K562 (cell line): ENCODE measurements at regions not wholly inside any gene's neighbourhood (a gene's known extent, or its start where the extent isn't known, plus 50 kb on each side); places are given as distances from the start of the nearest gene placed in this dataset.

ENCODE experiments used
- ATAC-seq: fragments of 200-7000 bp; cut with Tn5 transposase; 3 replicates; pipeline ENCODE4 v1.9.1; 2020; ENCODE audit warnings: moderate library complexity
- BruUV-seq: library from RNA; stranded (reverse); fragments of 400-500 nt; replicated peaks from 2 replicates; lab custom pipeline; 2021; lab: Mats Ljungman, UMichigan
- CTCF ChIA-PET: fragments of 300-600 bp; formaldehyde crosslinking; extraction: SDS; loops from one replicate; lab custom pipeline; 2021; ENCODE audit warnings: low intra/inter-chr PET ratio; lab: Yijun Ruan, JAX
- POLR2A ChIA-PET: fragments of 300-600, 350-650 bp; sonication (Branson Sonifier 250); formaldehyde crosslinking; extraction: SDS; loops from one replicate; lab custom pipeline; 2021; ENCODE audit warnings: antibody characterized with exemption, inconsistent platforms; lab: Yijun Ruan, JAX
- DNase-seq, 4 experiments: peaks; one replicate each; pipeline versions ENCODE4 v3.0.0 to v3.0.0-alpha.2; 2011 to 2018; ENCODE audit warnings: low spot score in 3 of 4, mixed read lengths in 3 of 4; ENCODE audit errors: extremely low read depth in 1 of 4
- FAIRE-seq: peaks from 2 replicates; lab custom pipeline; 2011; peaks lifted over from hg19 to GRCh38; lab: Jason Lieb, UNC
- H2AFZ ChIP-seq: 2 replicates; pipeline ENCODE4 v1.6.0; 2011; ENCODE audit warnings: low read depth, low read length, control low read depth, inconsistent platforms
- H3K27ac ChIP-seq: fragments of 200-600 bp; 3 replicates; pipeline ENCODE4 v1.8.0; 2011; ENCODE audit warnings: low read depth, mild to moderate bottlenecking, control low read depth, inconsistent platforms, low read length, moderate library complexity, mixed read lengths; ENCODE audit errors: extremely low read depth
- H3K27me3 ChIP-seq, 2 experiments: fragments of 300-600 bp in 1 of 2; 2 replicates in 1 of 2; 3 replicates in 1 of 2; pipeline versions ENCODE4 v1.6.0 to v1.8.0; 2011; ENCODE audit warnings: inconsistent platforms in 2 of 2, low read length in 2 of 2, mild to moderate bottlenecking in 1 of 2, mixed read lengths in 1 of 2, moderate library complexity in 1 of 2; ENCODE audit not compliant: control insufficient read depth in 2 of 2, insufficient read depth in 2 of 2
- H3K36me3 ChIP-seq: fragments of 300-600 bp; 3 replicates; pipeline ENCODE4 v1.8.0; 2011; ENCODE audit warnings: mild to moderate bottlenecking, low read length, inconsistent platforms; ENCODE audit not compliant: control insufficient read depth, insufficient read depth
- H3K4me1 ChIP-seq, 2 experiments: fragments of 200-600 bp in 1 of 2; replicated peaks in 1 of 2; 2 replicates in 1 of 2; 3 replicates in 1 of 2; pipeline versions ENCODE4 v1.5.1 to v1.8.0; 2011; ENCODE audit warnings: inconsistent platforms in 2 of 2, low read length in 2 of 2, mild to moderate bottlenecking in 1 of 2, mixed read lengths in 1 of 2, moderate library complexity in 1 of 2; ENCODE audit not compliant: control insufficient read depth in 2 of 2, insufficient read depth in 2 of 2
- H3K4me2 ChIP-seq: 2 replicates; pipeline ENCODE4 v1.6.1; 2011; ENCODE audit warnings: low read length, control low read depth, inconsistent platforms, mixed read lengths; ENCODE audit not compliant: insufficient read depth
- H3K4me3 ChIP-seq: fragments of 200-600 bp; sonication (generic), shearing (Covaris generic); 2 replicates; pipeline ENCODE4 v1.5.1; 2016; ENCODE audit warnings: control low read depth, inconsistent platforms
- H3K79me2 ChIP-seq: fragments of 200-600 bp; 3 replicates; pipeline ENCODE4 v1.8.0; 2011; ENCODE audit warnings: low read length, inconsistent platforms; ENCODE audit not compliant: control insufficient read depth, insufficient read depth
- H3K9ac ChIP-seq, 2 experiments: 2 replicates each; pipeline versions ENCODE4 v1.6.0 to v1.6.1; 2011; ENCODE audit warnings: low read depth in 2 of 2, low read length in 2 of 2, control low read depth in 1 of 2, inconsistent platforms in 1 of 2, mild to moderate bottlenecking in 1 of 2, mixed read lengths in 1 of 2; ENCODE audit not compliant: insufficient read depth in 1 of 2
- H3K9me1 ChIP-seq: one replicate; pipeline ENCODE4 v1.6.0; 2011; ENCODE audit warnings: inconsistent platforms, mild to moderate bottlenecking, low read length, moderate library complexity; ENCODE audit not compliant: control insufficient read depth, insufficient read depth
- H3K9me3 ChIP-seq: replicated peaks from 2 replicates; pipeline ENCODE4 v1.5.1; 2011; ENCODE audit warnings: low read depth, low read length, inconsistent platforms; ENCODE audit not compliant: control insufficient read depth, insufficient read depth
- H4K20me1 ChIP-seq: replicated peaks from 2 replicates; pipeline ENCODE4 v1.6.1; 2011; ENCODE audit warnings: low read length, inconsistent platforms, mixed read lengths; ENCODE audit not compliant: control insufficient read depth, insufficient read depth
- GABPA ChIP-seq: fragments of 200-800 bp; sonication (Bioruptor generic); conservative IDR thresholded peaks from 2 replicates; pipeline ENCODE4 v1.6.1; 2016; ENCODE audit warnings: low read depth, missing genetic modification characterization, missing compliant biosample characterization
- LARP7 ChIP-seq: fragments of 450-650 bp; IDR thresholded peaks from 2 replicates; pipeline ENCODE4 v1.6.1; 2016
- WGBS: fragments of 100-300 bp; shearing (Covaris generic); methylation state at CpG from one replicate; pipeline ENCODE4 v1.1.6; 2016; ENCODE audit warnings: low coverage, mixed read lengths; ENCODE audit not compliant: insufficient coverage; ENCODE audit errors: missing lambda C conversion rate; 5-methylcytosine and 5-hydroxymethylcytosine counted together
- in situ Hi-C: fragments of 300-500 bp; cut with MboI; formaldehyde crosslinking; loops from 4 replicates; pipeline ENCODE4 v1.15.0; 2018; ENCODE audit warnings: inconsistent platforms, mixed read lengths
- intact Hi-C: fragments of 100-400 bp; cut with micrococcal nuclease; formaldehyde crosslinking; loops from 2 replicates; pipeline ENCODE4 v1.14.2; 2022
- TF ChIP-seq, protein P1 (sequence below): fragments of 200-400 bp; formaldehyde crosslinking; IDR thresholded peaks from 2 replicates; pipeline ENCODE4 v1.6.1; 2017; ENCODE audit warnings: mild to moderate bottlenecking, low read depth, low read length, moderate library complexity
- TF ChIP-seq, protein P2 (sequence below): IDR thresholded peaks from 3 replicates; pipeline ENCODE4 v1.6.1; 2011; ENCODE audit warnings: borderline replicate concordance, mild to moderate bottlenecking, moderate library complexity; ENCODE audit not compliant: insufficient read length; ENCODE audit errors: extremely low read depth

DNA sequence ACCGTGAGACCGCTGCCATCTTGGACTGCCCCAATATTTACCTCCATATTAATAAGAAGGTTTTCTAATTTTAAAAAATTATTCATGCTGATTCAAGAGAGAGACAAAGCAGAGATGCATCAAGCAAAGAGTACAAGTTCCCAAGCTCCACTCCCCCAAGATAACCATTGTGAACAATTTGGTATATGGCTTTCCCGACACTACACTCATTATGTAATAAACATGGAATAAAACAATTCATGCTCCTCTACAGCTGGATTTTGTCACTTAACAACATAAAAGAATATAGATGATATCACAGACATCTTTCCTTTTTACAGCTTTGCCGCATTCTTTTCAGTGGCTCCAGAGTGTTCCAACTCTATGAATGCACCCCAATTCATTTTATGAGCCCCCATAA, 307.6 kb downstream of the FGFR2 start:
- ATAC-seq (no peak), DNase-seq (no peak), FAIRE-seq (no peak)
- Histone ChIP-seq H2AFZ (no peak overlapping the region), H3K36me3 (no peaks in the 10 kb centered on the region), H3K4me1 (no peaks in the 10 kb centered on the region), H3K79me2 (no peaks in the 10 kb centered on the region), H3K9me3 (no peaks in the 10 kb centered on the region), H3K4me3 (no peak overlapping the region), H3K27me3 (peaks cover 0 to 5% of the 10 kb centered on the region in 2 experiments; a peak in 2 of 5 replicates), H3K4me2 (no peak overlapping the region), H3K9ac (no peak overlapping the region), H4K20me1 (no peaks in the 10 kb centered on the region), H3K27ac (no peak overlapping the region), H3K9me1 (no peaks in the 10 kb centered on the region)
- no TSS peak for BruUV-seq
- in situ Hi-C loops = no loop called here
- intact Hi-C loops = no loop called here
- TF ChIP-seq LARP7 = no peak
- TF ChIP-seq, protein P1, sequence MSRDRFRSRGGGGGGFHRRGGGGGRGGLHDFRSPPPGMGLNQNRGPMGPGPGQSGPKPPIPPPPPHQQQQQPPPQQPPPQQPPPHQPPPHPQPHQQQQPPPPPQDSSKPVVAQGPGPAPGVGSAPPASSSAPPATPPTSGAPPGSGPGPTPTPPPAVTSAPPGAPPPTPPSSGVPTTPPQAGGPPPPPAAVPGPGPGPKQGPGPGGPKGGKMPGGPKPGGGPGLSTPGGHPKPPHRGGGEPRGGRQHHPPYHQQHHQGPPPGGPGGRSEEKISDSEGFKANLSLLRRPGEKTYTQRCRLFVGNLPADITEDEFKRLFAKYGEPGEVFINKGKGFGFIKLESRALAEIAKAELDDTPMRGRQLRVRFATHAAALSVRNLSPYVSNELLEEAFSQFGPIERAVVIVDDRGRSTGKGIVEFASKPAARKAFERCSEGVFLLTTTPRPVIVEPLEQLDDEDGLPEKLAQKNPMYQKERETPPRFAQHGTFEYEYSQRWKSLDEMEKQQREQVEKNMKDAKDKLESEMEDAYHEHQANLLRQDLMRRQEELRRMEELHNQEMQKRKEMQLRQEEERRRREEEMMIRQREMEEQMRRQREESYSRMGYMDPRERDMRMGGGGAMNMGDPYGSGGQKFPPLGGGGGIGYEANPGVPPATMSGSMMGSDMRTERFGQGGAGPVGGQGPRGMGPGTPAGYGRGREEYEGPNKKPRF = no peak
- no peak for TF ChIP-seq GABPA
- TF ChIP-seq, protein P2, sequence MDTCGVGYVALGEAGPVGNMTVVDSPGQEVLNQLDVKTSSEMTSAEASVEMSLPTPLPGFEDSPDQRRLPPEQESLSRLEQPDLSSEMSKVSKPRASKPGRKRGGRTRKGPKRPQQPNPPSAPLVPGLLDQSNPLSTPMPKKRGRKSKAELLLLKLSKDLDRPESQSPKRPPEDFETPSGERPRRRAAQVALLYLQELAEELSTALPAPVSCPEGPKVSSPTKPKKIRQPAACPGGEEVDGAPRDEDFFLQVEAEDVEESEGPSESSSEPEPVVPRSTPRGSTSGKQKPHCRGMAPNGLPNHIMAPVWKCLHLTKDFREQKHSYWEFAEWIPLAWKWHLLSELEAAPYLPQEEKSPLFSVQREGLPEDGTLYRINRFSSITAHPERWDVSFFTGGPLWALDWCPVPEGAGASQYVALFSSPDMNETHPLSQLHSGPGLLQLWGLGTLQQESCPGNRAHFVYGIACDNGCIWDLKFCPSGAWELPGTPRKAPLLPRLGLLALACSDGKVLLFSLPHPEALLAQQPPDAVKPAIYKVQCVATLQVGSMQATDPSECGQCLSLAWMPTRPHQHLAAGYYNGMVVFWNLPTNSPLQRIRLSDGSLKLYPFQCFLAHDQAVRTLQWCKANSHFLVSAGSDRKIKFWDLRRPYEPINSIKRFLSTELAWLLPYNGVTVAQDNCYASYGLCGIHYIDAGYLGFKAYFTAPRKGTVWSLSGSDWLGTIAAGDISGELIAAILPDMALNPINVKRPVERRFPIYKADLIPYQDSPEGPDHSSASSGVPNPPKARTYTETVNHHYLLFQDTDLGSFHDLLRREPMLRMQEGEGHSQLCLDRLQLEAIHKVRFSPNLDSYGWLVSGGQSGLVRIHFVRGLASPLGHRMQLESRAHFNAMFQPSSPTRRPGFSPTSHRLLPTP = no peak
- POLR2A ChIA-PET = interaction anchor here (0.6 kb wide), 1 partner anchor 42 kb away, joined by 3 read pairs; no protein-coding TSS in a partner anchor
- CTCF ChIA-PET = no interaction called here
- 8% methylated on average over 4 of the region's 4 CpGs for WGBS
